Endothelial cell (in vitro differentiated cells): ENCODE measurements at regions not wholly inside any gene's neighbourhood (a gene's known extent, or its start where the extent isn't known, plus 50 kb on each side); places are given as distances from the start of the nearest gene placed in this dataset.

Experiments
- DNase-seq: peaks from one replicate; pipeline ENCODE4 v3.0.0; 2021; ENCODE audit warnings: low spot score
- H3K27ac Mint-ChIP-seq: one replicate; pipeline ENCODE4 v1.8.0; 2021; ENCODE audit warnings: mixed read lengths, inconsistent platforms; ENCODE audit not compliant: unreplicated experiment
- H3K27me3 Mint-ChIP-seq: one replicate; pipeline ENCODE4 v1.8.0; 2021; ENCODE audit warnings: mild to moderate bottlenecking, moderate library complexity, mixed read lengths, inconsistent platforms; ENCODE audit not compliant: unreplicated experiment
- H3K36me3 Mint-ChIP-seq: one replicate; pipeline ENCODE4 v1.8.0; 2021; ENCODE audit warnings: mild to moderate bottlenecking, low read depth, mixed read lengths, inconsistent platforms; ENCODE audit not compliant: unreplicated experiment
- H3K4me1 Mint-ChIP-seq: one replicate; pipeline ENCODE4 v1.8.0; 2021; ENCODE audit warnings: mild to moderate bottlenecking, mixed read lengths, inconsistent platforms; ENCODE audit not compliant: unreplicated experiment
- H3K4me3 Mint-ChIP-seq: one replicate; pipeline ENCODE4 v1.8.0; 2021; ENCODE audit warnings: mild to moderate bottlenecking, mixed read lengths, inconsistent platforms; ENCODE audit not compliant: unreplicated experiment
- H3K9me3 Mint-ChIP-seq: one replicate; pipeline ENCODE4 v1.8.0; 2021; ENCODE audit warnings: mixed read lengths, inconsistent platforms; ENCODE audit not compliant: unreplicated experiment
- TF ChIP-seq, protein P1 (sequence below): fragments of 200-600 bp; sonication (generic); IDR thresholded peaks from one replicate; pipeline ENCODE4 v1.5.0; 2021; ENCODE audit warnings: antibody characterized with exemption; ENCODE audit not compliant: unreplicated experiment

DNA sequence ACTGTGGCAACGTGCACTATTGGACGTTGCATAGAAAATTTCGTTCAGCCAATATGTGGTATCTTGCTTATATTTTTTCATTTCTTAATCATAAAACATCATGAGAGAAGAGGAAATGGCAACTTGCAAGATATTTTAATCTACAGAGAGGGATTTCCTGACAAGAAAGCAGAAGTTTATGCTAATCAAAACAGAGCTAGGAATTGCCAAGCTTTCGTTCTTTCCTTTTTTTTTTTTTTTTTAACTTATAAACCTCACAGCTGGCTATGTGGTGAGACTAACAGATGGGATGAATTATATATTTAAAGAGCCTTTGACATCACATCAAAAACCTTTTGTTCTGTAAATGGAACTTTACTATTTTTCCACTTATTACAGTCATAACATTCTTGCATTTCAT, 1136.9 kb upstream of the TMEFF2 start:
- TF ChIP-seq, protein P1, sequence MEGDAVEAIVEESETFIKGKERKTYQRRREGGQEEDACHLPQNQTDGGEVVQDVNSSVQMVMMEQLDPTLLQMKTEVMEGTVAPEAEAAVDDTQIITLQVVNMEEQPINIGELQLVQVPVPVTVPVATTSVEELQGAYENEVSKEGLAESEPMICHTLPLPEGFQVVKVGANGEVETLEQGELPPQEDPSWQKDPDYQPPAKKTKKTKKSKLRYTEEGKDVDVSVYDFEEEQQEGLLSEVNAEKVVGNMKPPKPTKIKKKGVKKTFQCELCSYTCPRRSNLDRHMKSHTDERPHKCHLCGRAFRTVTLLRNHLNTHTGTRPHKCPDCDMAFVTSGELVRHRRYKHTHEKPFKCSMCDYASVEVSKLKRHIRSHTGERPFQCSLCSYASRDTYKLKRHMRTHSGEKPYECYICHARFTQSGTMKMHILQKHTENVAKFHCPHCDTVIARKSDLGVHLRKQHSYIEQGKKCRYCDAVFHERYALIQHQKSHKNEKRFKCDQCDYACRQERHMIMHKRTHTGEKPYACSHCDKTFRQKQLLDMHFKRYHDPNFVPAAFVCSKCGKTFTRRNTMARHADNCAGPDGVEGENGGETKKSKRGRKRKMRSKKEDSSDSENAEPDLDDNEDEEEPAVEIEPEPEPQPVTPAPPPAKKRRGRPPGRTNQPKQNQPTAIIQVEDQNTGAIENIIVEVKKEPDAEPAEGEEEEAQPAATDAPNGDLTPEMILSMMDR, result no peak
- Mint-ChIP-seq H3K36me3 (no peaks in the 10 kb centered on the region), H3K27me3 (no peaks in the 10 kb centered on the region), H3K4me3 (no peak overlapping the region), H3K4me1 (no peaks in the 10 kb centered on the region), H3K9me3 (no peaks in the 10 kb centered on the region), H3K27ac (no peak overlapping the region)
- DNase-seq, result no peak

DNA sequence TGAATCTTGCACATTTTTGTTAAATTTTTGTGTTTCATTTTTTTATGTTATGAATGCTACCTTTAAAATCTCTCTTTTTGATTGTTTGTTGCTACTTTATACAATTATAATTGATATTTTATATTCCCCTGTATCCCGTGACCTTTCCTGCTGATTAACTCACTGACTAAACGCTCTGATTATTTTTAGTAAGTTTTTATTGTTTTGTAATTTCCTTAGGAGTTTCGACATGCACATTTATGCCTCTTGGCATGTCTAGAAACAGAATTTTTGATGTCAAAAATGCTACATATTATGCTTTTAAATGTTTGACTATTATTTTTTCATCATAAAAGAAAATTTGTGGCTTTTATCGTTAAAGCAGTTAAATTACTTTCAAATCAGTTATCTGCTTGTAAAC, 1131.6 kb upstream of the TMEFF2 start:
- no peaks in the 10 kb centered on the region for H3K36me3 Mint-ChIP-seq
- H3K27ac Mint-ChIP-seq, result no peak overlapping the region
- no peaks in the 10 kb centered on the region for H3K9me3 Mint-ChIP-seq
- no peaks in the 10 kb centered on the region for H3K27me3 Mint-ChIP-seq
- DNase-seq, result no peak
- no peaks in the 10 kb centered on the region for H3K4me1 Mint-ChIP-seq
- no peak overlapping the region for H3K4me3 Mint-ChIP-seq
- TF ChIP-seq, protein P1, result no peak

DNA sequence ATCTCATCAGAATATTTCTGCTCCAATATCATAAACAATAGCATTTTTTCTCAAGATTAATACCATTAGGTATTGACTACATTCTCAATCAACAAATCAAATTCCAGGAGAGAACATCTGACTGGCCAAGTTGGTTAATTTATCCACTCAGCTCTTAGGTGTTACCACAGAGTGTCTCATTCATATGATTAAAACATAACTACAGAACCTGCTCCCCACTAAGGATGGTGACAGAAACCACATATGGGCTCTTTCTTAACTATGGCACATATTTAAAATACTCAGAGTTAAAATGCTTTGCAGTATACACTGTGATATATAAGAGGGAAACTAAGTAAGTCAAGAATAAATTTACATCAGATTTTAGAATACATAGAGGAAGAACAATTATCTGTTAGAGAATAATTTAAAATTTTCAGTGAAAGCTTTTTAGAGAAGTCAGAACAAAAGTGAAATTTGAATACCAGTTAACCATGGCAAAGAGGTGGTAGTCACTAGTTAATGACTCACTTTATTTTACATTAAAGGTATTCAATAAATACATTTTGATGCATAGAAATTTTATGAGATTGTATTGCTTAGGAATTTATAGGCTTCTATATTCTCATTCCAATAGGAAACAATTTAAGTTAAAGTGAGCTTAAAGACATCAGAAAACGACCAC, 1120.8 kb upstream of the TMEFF2 start:
- no peaks in the 10 kb centered on the region for H3K27me3 Mint-ChIP-seq
- H3K4me1 Mint-ChIP-seq, result peaks cover 4% of the 10 kb centered on the region
- TF ChIP-seq, protein P1, result no peak
- no peaks in the 10 kb centered on the region for H3K9me3 Mint-ChIP-seq
- no peaks in the 10 kb centered on the region for H3K36me3 Mint-ChIP-seq
- H3K27ac Mint-ChIP-seq, result no peak overlapping the region
- no peak overlapping the region for H3K4me3 Mint-ChIP-seq
- no peak for DNase-seq

DNA sequence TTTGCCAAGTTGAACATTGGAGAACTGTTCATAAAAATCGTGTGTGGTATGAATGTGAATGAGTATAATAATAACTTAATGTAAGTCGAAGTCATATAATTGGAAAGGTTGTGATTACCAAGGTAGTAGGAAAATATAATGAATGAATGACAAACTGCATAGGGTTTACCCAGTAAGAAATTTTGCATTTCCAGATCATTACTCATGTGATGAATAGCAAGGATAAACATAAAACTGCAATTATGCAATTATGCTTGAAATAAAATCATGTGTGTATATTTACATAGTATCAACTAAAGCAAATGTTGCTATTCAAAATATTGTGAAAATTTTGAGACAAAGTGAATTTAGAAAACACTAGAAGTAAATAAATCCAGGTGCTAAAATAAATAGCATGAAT, 1108.7 kb upstream of the TMEFF2 start:
- Mint-ChIP-seq H3K27ac (no peak overlapping the region), H3K9me3 (no peaks in the 10 kb centered on the region), H3K4me3 (no peak overlapping the region), H3K4me1 (no peaks in the 10 kb centered on the region), H3K36me3 (no peaks in the 10 kb centered on the region), H3K27me3 (no peaks in the 10 kb centered on the region)
- TF ChIP-seq, protein P1, result no peak
- DNase-seq, result no peak

DNA sequence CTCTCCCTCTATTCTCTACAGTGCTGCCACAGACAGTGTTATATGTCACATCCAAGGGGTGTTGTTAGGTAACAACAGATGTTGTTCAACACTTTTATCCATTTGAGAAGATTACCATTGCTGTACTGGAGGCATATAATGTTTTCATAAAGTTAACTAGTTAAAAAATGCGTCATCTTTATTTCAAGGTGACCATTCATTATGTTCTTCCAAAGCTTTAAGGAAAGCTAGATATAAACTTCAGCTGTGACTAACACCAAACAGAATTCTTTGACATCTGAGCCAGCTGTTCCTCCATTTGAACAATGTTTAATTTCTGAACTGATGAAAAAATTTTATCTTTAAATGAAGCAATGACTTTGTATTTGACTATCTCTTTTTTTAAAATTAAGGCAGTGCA, 1099.6 kb upstream of the TMEFF2 start:
- H3K4me3 Mint-ChIP-seq, result no peak overlapping the region
- no peaks in the 10 kb centered on the region for H3K36me3 Mint-ChIP-seq
- H3K4me1 Mint-ChIP-seq, result no peaks in the 10 kb centered on the region
- H3K9me3 Mint-ChIP-seq, result no peaks in the 10 kb centered on the region
- H3K27me3 Mint-ChIP-seq, result no peaks in the 10 kb centered on the region
- DNase-seq, result no peak
- no peak overlapping the region for H3K27ac Mint-ChIP-seq
- TF ChIP-seq, protein P1, result no peak
